H1 (cell line): ENCODE measurements at regions not wholly inside any gene's neighbourhood (a gene's known extent, or its start where the extent isn't known, plus 50 kb on each side); places are given as distances from the start of the nearest gene placed in this dataset.

ENCODE experiments used
- CTCF ChIA-PET: fragments of 300-600 bp; sonication (Branson Sonifier 250); formaldehyde crosslinking; loops from one replicate; lab custom pipeline; 2021; ENCODE audit not compliant: partially characterized antibody; lab: Charles Lee
- POLR2A ChIA-PET: fragments of 300-600 bp; sonication (Branson Sonifier 250); formaldehyde crosslinking; loops from one replicate; lab custom pipeline; 2021; ENCODE audit warnings: inconsistent platforms; ENCODE audit not compliant: partially characterized antibody; lab: Charles Lee
- DNase-seq, 2 experiments: peaks; one replicate each; pipeline versions ENCODE4 v3.0.0 to v3.0.0-alpha.2; 2010 to 2022; ENCODE audit warnings: low spot score in 2 of 2, low read depth in 1 of 2, mixed read lengths in 1 of 2
- FAIRE-seq: peaks from 2 replicates; lab custom pipeline; 2011; peaks lifted over from hg19 to GRCh38; lab: Jason Lieb, UNC
- H2AFZ ChIP-seq: 2 replicates; pipeline ENCODE4 v1.8.1; 2012; ENCODE audit warnings: low read length, inconsistent platforms
- H2AK5ac ChIP-seq: 2 replicates; pipeline ENCODE4 v1.6.1; 2013; ENCODE audit warnings: low read depth, low read length
- H2BK120ac ChIP-seq: replicated peaks from 2 replicates; pipeline ENCODE3; 2013; ENCODE audit warnings: low read depth, low read length, inconsistent platforms
- H2BK12ac ChIP-seq: 2 replicates; pipeline ENCODE4 v1.6.1; 2013; ENCODE audit warnings: low read depth, low read length
- H2BK15ac ChIP-seq: 2 replicates; pipeline ENCODE4 v1.6.1; 2013; ENCODE audit warnings: low read length
- H2BK20ac ChIP-seq: 2 replicates; pipeline ENCODE4 v1.6.1; 2013; ENCODE audit warnings: low read length
- H2BK5ac ChIP-seq: 2 replicates; pipeline ENCODE4 v1.6.1; 2013; ENCODE audit warnings: low read depth, low read length
- H3K14ac ChIP-seq: 2 replicates; pipeline ENCODE4 v1.6.1; 2013; ENCODE audit warnings: inconsistent platforms; ENCODE audit not compliant: insufficient read length
- H3K18ac ChIP-seq: 2 replicates; pipeline ENCODE4 v1.6.1; 2013; ENCODE audit warnings: low read length; ENCODE audit errors: extremely low read depth
- H3K23ac ChIP-seq: 2 replicates; pipeline ENCODE4 v1.6.1; 2013; ENCODE audit warnings: inconsistent platforms; ENCODE audit not compliant: insufficient read length
- H3K23me2 ChIP-seq: 2 replicates; pipeline ENCODE4 v1.6.1; 2013; ENCODE audit warnings: low read depth, low read length
- H3K27ac ChIP-seq: 2 replicates; pipeline ENCODE4 v1.6.1; 2011; ENCODE audit warnings: low read depth, low read length, inconsistent platforms
- H3K27me3 ChIP-seq, 4 experiments: replicated peaks in 1 of 4; 1 replicate in 1 of 4; 2 replicates in 3 of 4; pipeline versions ENCODE4 v1.6.1 to v1.8.1; 2011 to 2013; ENCODE audit warnings: low read length in 3 of 4, mild to moderate bottlenecking in 3 of 4, inconsistent platforms in 2 of 4, mixed read lengths in 2 of 4, moderate library complexity in 1 of 4; ENCODE audit not compliant: control insufficient read depth in 3 of 4, insufficient read depth in 3 of 4; ENCODE audit errors: extremely low read depth in 1 of 4
- H3K36me3 ChIP-seq, 4 experiments: 2 replicates each; pipeline versions ENCODE4 v1.6.1 to v1.8.1; 2011 to 2013; ENCODE audit warnings: mild to moderate bottlenecking in 4 of 4, low read length in 3 of 4, moderate library complexity in 2 of 4, control low read depth in 1 of 4, inconsistent platforms in 1 of 4; ENCODE audit not compliant: insufficient read depth in 4 of 4, control insufficient read depth in 2 of 4
- H3K4ac ChIP-seq: replicated peaks from 2 replicates; pipeline ENCODE3; 2013; ENCODE audit warnings: low read length, low read depth, mixed read lengths, inconsistent platforms; ENCODE audit not compliant: insufficient read length
- H3K4me1 ChIP-seq, 4 experiments: replicated peaks in 1 of 4; 1 replicate in 1 of 4; 2 replicates in 3 of 4; pipeline versions ENCODE4 v1.6.1 to v1.8.1; 2011 to 2013; ENCODE audit warnings: low read length in 3 of 4, inconsistent platforms in 2 of 4, mixed read lengths in 1 of 4; ENCODE audit not compliant: insufficient read depth in 4 of 4, control insufficient read depth in 3 of 4
- H3K4me2 ChIP-seq, 2 experiments: 2 replicates each; pipeline versions ENCODE4 v1.6.1 to v1.8.1; 2011 to 2013; ENCODE audit warnings: low read depth in 2 of 2, low read length in 2 of 2, control low read depth in 1 of 2, inconsistent platforms in 1 of 2, mild to moderate bottlenecking in 1 of 2; ENCODE audit not compliant: insufficient read depth in 1 of 2
- H3K4me3 ChIP-seq, 4 experiments: fragments of 200-600, 300-600 bp in 1 of 4; sonication (generic), shearing (Covaris generic), sonication (Bioruptor Twin) in 1 of 4; 2 replicates each; pipeline versions ENCODE4 v1.5.1 to v1.8.1; 2011 to 2016; ENCODE audit warnings: low read length in 4 of 4, low read depth in 3 of 4, control low read depth in 2 of 4, inconsistent platforms in 2 of 4, mild to moderate bottlenecking in 2 of 4, mixed read lengths in 1 of 4, moderate library complexity in 1 of 4; ENCODE audit not compliant: insufficient read depth in 2 of 4; ENCODE audit errors: extremely low read depth in 1 of 4
- H3K56ac ChIP-seq: replicated peaks from 2 replicates; pipeline ENCODE3; 2013; ENCODE audit warnings: low read depth, mild to moderate bottlenecking, mixed read lengths, low read length, inconsistent platforms; ENCODE audit not compliant: insufficient read length
- H3K79me1 ChIP-seq: 2 replicates; pipeline ENCODE4 v1.6.1; 2013; ENCODE audit warnings: low read depth, low read length, control low read depth
- H3K79me2 ChIP-seq, 2 experiments: 2 replicates each; pipeline versions ENCODE4 v1.6.1 to v1.8.1; 2012 to 2013; ENCODE audit warnings: low read length in 2 of 2, mild to moderate bottlenecking in 2 of 2, inconsistent platforms in 1 of 2; ENCODE audit not compliant: insufficient read depth in 2 of 2, control insufficient read depth in 1 of 2
- H3K9ac ChIP-seq, 4 experiments: replicated peaks in 1 of 4; 1 replicate in 1 of 4; 2 replicates in 3 of 4; pipeline versions ENCODE4 v1.6.1 to v1.8.1; 2011 to 2013; ENCODE audit warnings: low read depth in 3 of 4, low read length in 3 of 4, control low read depth in 2 of 4, mild to moderate bottlenecking in 2 of 4, moderate library complexity in 2 of 4, inconsistent platforms in 1 of 4; ENCODE audit errors: extremely low read depth in 1 of 4
- H3K9me3 ChIP-seq, 2 experiments: 2 replicates each; pipeline versions ENCODE4 v1.6.1 to v1.8.1; 2012 to 2013; ENCODE audit warnings: mild to moderate bottlenecking in 2 of 2, moderate library complexity in 2 of 2, control low read depth in 1 of 2, inconsistent platforms in 1 of 2, low read depth in 1 of 2, low read length in 1 of 2, mixed read lengths in 1 of 2; ENCODE audit not compliant: insufficient read depth in 2 of 2
- H4K20me1 ChIP-seq, 2 experiments: replicated peaks in 1 of 2; 2 replicates each; pipeline versions ENCODE3 to v1.8.1; 2011 to 2013; ENCODE audit warnings: inconsistent platforms in 2 of 2, low read length in 2 of 2, mild to moderate bottlenecking in 1 of 2; ENCODE audit not compliant: insufficient read depth in 2 of 2, control insufficient read depth in 1 of 2
- H4K5ac ChIP-seq: 2 replicates; pipeline ENCODE4 v1.6.1; 2013; ENCODE audit warnings: low read length, low read depth, mixed read lengths, inconsistent platforms; ENCODE audit not compliant: insufficient read length
- H4K8ac ChIP-seq: 2 replicates; pipeline ENCODE4 v1.8.0; 2013; ENCODE audit warnings: mild to moderate bottlenecking, moderate library complexity, low read length, inconsistent platforms; ENCODE audit not compliant: insufficient read depth; ENCODE audit errors: extremely low read depth
- H4K91ac ChIP-seq: replicated peaks from 2 replicates; pipeline ENCODE3; 2013; ENCODE audit warnings: low read length, mixed read lengths, inconsistent platforms; ENCODE audit not compliant: insufficient read length
- HDAC2 ChIP-seq, 2 experiments: fragments of 300-600 bp in 1 of 2; sonication (generic) in 1 of 2; IDR thresholded peaks; 2 replicates each; pipeline ENCODE4 v1.6.1; 2011 to 2012; ENCODE audit warnings: low read depth in 2 of 2, low read length in 2 of 2, mild to moderate bottlenecking in 2 of 2, moderate library complexity in 2 of 2, borderline replicate concordance in 1 of 2, inconsistent platforms in 1 of 2
- KDM5A ChIP-seq: fragments of 200-600 bp; IDR thresholded peaks from 2 replicates; pipeline ENCODE4 v1.7.1; 2012; ENCODE audit warnings: mild to moderate bottlenecking, low read length, inconsistent platforms, mixed read lengths
- MAFK ChIP-seq: IDR thresholded peaks from 2 replicates; pipeline ENCODE4 v1.6.1; 2012; ENCODE audit warnings: low read depth, mild to moderate bottlenecking, improper control_type of control experiment, low read length
- POLR2A ChIP-seq, 2 experiments: IDR thresholded peaks; 1 replicate in 1 of 2; 2 replicates in 1 of 2; pipeline ENCODE4 v1.6.1; 2011; ENCODE audit warnings: low read depth in 2 of 2, low read length in 2 of 2, mild to moderate bottlenecking in 2 of 2; ENCODE audit errors: control extremely low read depth in 1 of 2
- SP2 ChIP-seq: IDR thresholded peaks from 2 replicates; pipeline ENCODE4 v1.6.1; 2012; ENCODE audit warnings: mild to moderate bottlenecking, low read length, inconsistent platforms
- SP4 ChIP-seq: IDR thresholded peaks from 2 replicates; pipeline ENCODE4 v1.6.1; 2012; ENCODE audit warnings: low read length, inconsistent platforms
- WGBS, 2 experiments: shearing (Covaris generic) in 1 of 2; methylation state at CpG; one replicate each; pipeline versions ENCODE4 v1.1.6 to v1.1.7; 2013 to 2015; ENCODE audit warnings: low lambda C conversion rate in 2 of 2, mixed read lengths in 2 of 2, inconsistent platforms in 1 of 2, low coverage in 1 of 2, missing lambda C conversion rate in 1 of 2; ENCODE audit not compliant: insufficient replicate concordance in 2 of 2, insufficient coverage in 1 of 2, insufficient read length in 1 of 2; ENCODE audit errors: extremely low coverage in 1 of 2, missing lambda C conversion rate in 1 of 2; 5-methylcytosine and 5-hydroxymethylcytosine counted together

GRCh38 chr6:155881826-155882526 lies 426.3 kb upstream of the NOX3 start:
- no peak overlapping the region for H3K23ac ChIP-seq
- no peak overlapping the region for H2AFZ ChIP-seq
- 72% methylated on average over 5 of the region's 5 CpGs; no CpG with 5 or more reads in 1 of the 2 experiments for WGBS, 2 experiments
- TF ChIP-seq SP2 = no peak
- no peak for TF ChIP-seq HDAC2 (IDR thresholded peaks at IDR 0.05; ENCODE audit: borderline replicate concordance in 1 of 2, low read depth in 2 of 2, low read length in 2 of 2)
- no peak for TF ChIP-seq SP4
- TF ChIP-seq MAFK = no peak
- TF ChIP-seq POLR2A (IDR thresholded peaks at IDR 0.05; ENCODE audit: control extremely low read depth in 1 of 2, low read depth in 2 of 2, low read length in 2 of 2) = no peak
- TF ChIP-seq KDM5A = no peak

More at GRCh38 chr6:155881826-155882526, 426.3 kb upstream of the NOX3 start:
- Histone ChIP-seq H3K56ac (no peak overlapping the region), H3K27ac (no peak overlapping the region), H3K36me3 (no peaks in the 10 kb centered on the region), H3K27me3 (no peaks in the 10 kb centered on the region), H2AK5ac (no peak overlapping the region), H3K79me2 (no peaks in the 10 kb centered on the region), H2BK120ac (no peak overlapping the region), H3K4me2 (no peak overlapping the region), H4K20me1 (no peaks in the 10 kb centered on the region), H3K14ac (no peak overlapping the region), H3K18ac (no peak overlapping the region), H4K8ac (no peak overlapping the region), H3K4me3 (no peak overlapping the region), H2BK15ac (no peak overlapping the region), H3K23me2 (no peaks in the 10 kb centered on the region), H3K9ac (no peak overlapping the region), H4K91ac (no peak overlapping the region), H3K4me1 (no peaks in the 10 kb centered on the region; a peak in 1 of 7 replicates), H2BK5ac (no peak overlapping the region), H4K5ac (no peak overlapping the region), H3K4ac (no peak overlapping the region), H3K9me3 (no peaks in the 10 kb centered on the region; a peak in 1 of 4 replicates), H3K79me1 (no peaks in the 10 kb centered on the region), H2BK12ac (no peak overlapping the region), H2BK20ac (no peak overlapping the region)
- ChIA-PET POLR2A (no interaction called here), CTCF (no interaction called here)
- no peak for DNase-seq
- no peak for FAIRE-seq
